OCI-LY3 (cell line): ENCODE measurements at regions not wholly inside any gene's neighbourhood (a gene's known extent, or its start where the extent isn't known, plus 50 kb on each side); places are given as distances from the start of the nearest gene placed in this dataset.

Experiments used
- H2AFZ ChIP-seq: fragments of 200-600, 300-600 bp; shearing (Covaris generic); 2 replicates; pipeline ENCODE4 v1.6.0; 2014; ENCODE audit warnings: antibody characterized with exemption, low read depth, low read length
- H3K27ac ChIP-seq: fragments of 200-600, 300-600 bp; sonication (generic); 2 replicates; pipeline ENCODE4 v1.5.1; 2014; ENCODE audit warnings: mild to moderate bottlenecking, low read length, moderate library complexity, mixed read lengths
- H3K27me3 ChIP-seq: fragments of 200-600, 300-600 bp; sonication (generic); 2 replicates; pipeline ENCODE4 v1.6.1; 2014; ENCODE audit warnings: low read depth, low read length, mixed read lengths
- H3K36me3 ChIP-seq: fragments of 200-600, 300-600 bp; sonication (generic); replicated peaks from 2 replicates; pipeline ENCODE3; 2014; ENCODE audit warnings: low read depth, low read length, mixed read lengths
- H3K4me1 ChIP-seq: fragments of 300-600, 200-600 bp; sonication (generic); 2 replicates; pipeline ENCODE4 v1.6.1; 2014; ENCODE audit warnings: low read length, mixed read lengths
- H3K4me2 ChIP-seq: fragments of 200-600, 300-600 bp; sonication (generic); 2 replicates; pipeline ENCODE4 v1.6.1; 2014; ENCODE audit warnings: low read length, mixed read lengths
- H3K4me3 ChIP-seq: fragments of 300-600, 200-600 bp; sonication (generic); 2 replicates; pipeline ENCODE4 v1.5.1; 2014; ENCODE audit warnings: antibody characterized with exemption, mild to moderate bottlenecking, low read length, moderate library complexity
- H3K79me2 ChIP-seq: fragments of 300-600, 200-600 bp; shearing (Covaris generic); 2 replicates; pipeline ENCODE4 v1.6.1; 2014; ENCODE audit warnings: mild to moderate bottlenecking, low read length, mixed read lengths
- H3K9ac ChIP-seq: fragments of 300-600, 200-600 bp; shearing (Covaris generic); 2 replicates; pipeline ENCODE4 v1.6.0; 2014; ENCODE audit warnings: mild to moderate bottlenecking, low read length, moderate library complexity
- H3K9me3 ChIP-seq: fragments of 200-600, 300-600 bp; shearing (Covaris generic); 2 replicates; pipeline ENCODE4 v1.6.1; 2014; ENCODE audit warnings: low read length, mixed read lengths; ENCODE audit not compliant: insufficient read depth
- H4K20me1 ChIP-seq: fragments of 200-600, 300-600 bp; sonication (generic); 2 replicates; pipeline ENCODE4 v1.6.1; 2016; ENCODE audit warnings: low read length, mixed read lengths; ENCODE audit not compliant: insufficient read depth
- EZH2phosphoT487 ChIP-seq: fragments of 200-600 bp; shearing (Covaris generic); IDR thresholded peaks from 2 replicates; pipeline ENCODE4 v1.6.1; 2018; ENCODE audit warnings: antibody characterized with exemption, mixed run types, low read depth
- TF ChIP-seq, protein P1 (sequence below): fragments of 200-600, 300-600 bp; sonication (generic); IDR thresholded peaks from 2 replicates; pipeline ENCODE4 v1.5.1; 2014; ENCODE audit warnings: antibody characterized with exemption, low read length, low read depth

DNA sequence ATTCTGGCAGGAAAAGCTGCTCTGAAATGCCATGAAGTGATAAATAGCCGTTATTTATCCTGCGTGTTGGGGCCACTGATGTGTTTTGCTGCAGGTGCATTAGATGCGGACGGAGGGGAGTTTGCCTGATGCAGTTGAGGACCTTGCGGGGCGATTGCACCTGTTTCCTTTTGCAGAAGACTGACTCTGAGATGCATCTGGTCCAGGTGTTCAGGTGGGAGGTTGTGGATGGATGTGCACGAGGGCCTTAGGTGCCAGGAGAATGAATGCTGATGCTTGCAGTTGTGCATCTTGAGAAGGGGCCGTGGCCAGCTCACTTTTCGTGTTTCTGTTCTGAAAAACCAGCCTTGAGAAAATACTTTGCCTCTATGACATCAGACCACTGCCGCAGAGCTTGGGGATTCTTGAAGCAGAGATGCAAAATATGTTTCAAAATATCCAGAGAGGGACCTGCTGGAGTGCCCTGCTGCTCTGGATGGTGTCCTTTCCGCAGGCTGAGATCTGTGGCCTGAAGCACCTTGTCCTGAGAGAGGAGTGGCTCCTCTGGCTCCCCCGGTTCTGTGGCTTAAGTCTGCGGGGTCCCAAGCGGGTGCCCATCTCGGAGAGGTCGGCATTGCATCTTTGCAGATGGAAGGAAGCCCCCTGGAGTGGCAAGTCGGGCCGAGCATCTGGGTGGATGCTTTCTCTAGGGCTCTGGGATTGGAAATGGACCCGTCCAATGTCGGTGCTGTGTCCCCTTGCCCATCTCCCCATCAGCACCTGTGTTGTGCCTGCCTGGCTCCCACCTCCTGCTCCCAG is 1031.1 kb downstream of the TBC1D22A start:
- no peak for TF ChIP-seq EZH2phosphoT487
- TF ChIP-seq, protein P1, sequence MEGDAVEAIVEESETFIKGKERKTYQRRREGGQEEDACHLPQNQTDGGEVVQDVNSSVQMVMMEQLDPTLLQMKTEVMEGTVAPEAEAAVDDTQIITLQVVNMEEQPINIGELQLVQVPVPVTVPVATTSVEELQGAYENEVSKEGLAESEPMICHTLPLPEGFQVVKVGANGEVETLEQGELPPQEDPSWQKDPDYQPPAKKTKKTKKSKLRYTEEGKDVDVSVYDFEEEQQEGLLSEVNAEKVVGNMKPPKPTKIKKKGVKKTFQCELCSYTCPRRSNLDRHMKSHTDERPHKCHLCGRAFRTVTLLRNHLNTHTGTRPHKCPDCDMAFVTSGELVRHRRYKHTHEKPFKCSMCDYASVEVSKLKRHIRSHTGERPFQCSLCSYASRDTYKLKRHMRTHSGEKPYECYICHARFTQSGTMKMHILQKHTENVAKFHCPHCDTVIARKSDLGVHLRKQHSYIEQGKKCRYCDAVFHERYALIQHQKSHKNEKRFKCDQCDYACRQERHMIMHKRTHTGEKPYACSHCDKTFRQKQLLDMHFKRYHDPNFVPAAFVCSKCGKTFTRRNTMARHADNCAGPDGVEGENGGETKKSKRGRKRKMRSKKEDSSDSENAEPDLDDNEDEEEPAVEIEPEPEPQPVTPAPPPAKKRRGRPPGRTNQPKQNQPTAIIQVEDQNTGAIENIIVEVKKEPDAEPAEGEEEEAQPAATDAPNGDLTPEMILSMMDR, result no peak
- no peaks in the 10 kb centered on the region for H3K4me1 ChIP-seq
- no peak overlapping the region for H3K27ac ChIP-seq
- H3K4me2 ChIP-seq, result no peak overlapping the region
- no peak overlapping the region for H3K4me3 ChIP-seq
- H3K79me2 ChIP-seq, result no peaks in the 10 kb centered on the region
- H4K20me1 ChIP-seq, result no peaks in the 10 kb centered on the region
- H3K27me3 ChIP-seq, result no peaks in the 10 kb centered on the region
- no peak overlapping the region for H2AFZ ChIP-seq
- no peaks in the 10 kb centered on the region for H3K36me3 ChIP-seq
- H3K9ac ChIP-seq, result no peak overlapping the region
- H3K9me3 ChIP-seq, result no peaks in the 10 kb centered on the region

DNA sequence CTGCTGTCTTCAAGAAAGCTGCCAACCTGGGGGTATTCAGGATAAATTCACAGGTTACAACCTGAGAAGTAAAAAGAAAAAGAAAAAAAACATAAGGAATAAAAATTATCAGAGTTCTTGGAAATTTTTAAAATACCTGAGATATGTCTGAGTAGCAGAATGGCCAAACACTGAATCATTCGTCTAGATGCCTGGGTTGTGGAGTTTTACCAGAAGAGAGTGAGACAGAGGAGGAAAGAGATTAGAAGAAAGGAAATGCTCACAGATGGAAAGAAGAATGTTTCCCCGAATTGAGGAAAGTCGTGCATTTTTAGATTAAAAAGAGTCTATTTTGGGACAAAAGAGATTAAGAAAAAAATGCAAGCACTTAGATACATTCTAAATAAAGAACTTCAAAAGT is 1026.7 kb downstream of the TBC1D22A start:
- no peak overlapping the region for H3K27ac ChIP-seq

DNA sequence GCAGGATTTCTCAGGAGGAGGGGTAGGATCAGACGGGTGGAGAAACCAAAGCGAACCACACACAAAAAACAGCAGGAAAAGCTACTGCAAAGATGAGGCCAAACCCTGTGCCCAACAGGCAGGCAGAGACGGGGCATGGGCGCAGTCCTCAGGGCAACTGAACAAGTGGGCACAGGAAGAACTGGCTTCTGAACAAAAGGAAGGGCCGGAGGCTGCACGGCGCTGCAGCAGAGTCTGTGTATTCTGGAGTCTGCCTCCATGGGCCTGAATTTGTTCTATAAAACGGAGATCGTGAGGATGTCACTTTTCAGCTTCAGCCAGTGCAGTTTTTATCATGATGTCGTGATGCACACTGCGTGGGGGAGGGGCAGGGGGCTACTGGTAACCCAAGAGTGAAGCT is 1026.0 kb downstream of the TBC1D22A start:
- Histone ChIP-seq H3K36me3 (no peaks in the 10 kb centered on the region), H3K4me1 (no peaks in the 10 kb centered on the region), H3K9me3 (no peaks in the 10 kb centered on the region), H3K27me3 (no peaks in the 10 kb centered on the region), H3K27ac (no peak overlapping the region), H3K4me3 (no peak overlapping the region), H2AFZ (no peak overlapping the region), H4K20me1 (no peaks in the 10 kb centered on the region), H3K79me2 (no peaks in the 10 kb centered on the region), H3K9ac (no peak overlapping the region), H3K4me2 (no peak overlapping the region)
- TF ChIP-seq, protein P1, result no peak
- no peak for TF ChIP-seq EZH2phosphoT487

More for the DNA sequence above, 1026.7 kb downstream of the TBC1D22A start:
- TF ChIP-seq, protein P1, result no peak
- TF ChIP-seq EZH2phosphoT487, result no peak
- Histone ChIP-seq H2AFZ (no peak overlapping the region), H3K27me3 (no peaks in the 10 kb centered on the region), H4K20me1 (no peaks in the 10 kb centered on the region), H3K9me3 (no peaks in the 10 kb centered on the region), H3K4me3 (no peak overlapping the region), H3K4me2 (no peak overlapping the region), H3K79me2 (no peaks in the 10 kb centered on the region), H3K9ac (no peak overlapping the region), H3K4me1 (no peaks in the 10 kb centered on the region), H3K36me3 (no peaks in the 10 kb centered on the region)

DNA sequence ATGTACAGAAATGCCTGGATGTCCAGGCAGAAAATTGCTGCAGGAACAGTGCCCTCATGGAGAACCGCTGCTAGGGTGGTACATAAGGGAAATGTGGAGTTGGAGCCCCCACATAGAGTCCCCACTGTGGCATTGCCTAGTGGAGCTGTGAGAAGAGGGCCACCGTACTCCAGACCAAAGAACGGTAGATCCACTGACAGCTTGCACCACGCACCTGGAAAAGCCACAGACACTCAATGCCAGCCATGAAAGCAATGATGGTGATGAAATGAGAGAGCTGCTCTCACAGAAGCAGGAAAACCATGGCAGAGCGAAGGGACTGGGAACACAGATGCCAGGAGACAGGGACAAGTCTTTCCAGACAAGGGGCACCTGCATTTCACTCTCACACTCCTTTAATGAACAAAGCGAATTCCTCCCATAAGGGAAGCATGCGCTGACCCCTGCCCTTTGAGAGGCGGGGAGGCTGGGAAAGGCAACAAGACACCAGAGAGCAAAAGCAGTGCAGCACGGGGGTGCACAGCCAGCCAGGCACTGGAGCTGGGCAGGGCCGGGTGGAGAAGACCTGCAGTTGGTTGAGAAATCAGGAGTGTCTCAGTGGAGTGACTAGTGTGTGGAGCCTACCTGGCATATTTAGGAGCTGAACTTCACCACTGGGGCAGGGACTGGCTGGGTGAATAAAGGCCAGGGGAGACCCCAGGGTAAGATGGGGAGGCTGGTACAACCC is 1025.2 kb downstream of the TBC1D22A start:
- Histone ChIP-seq H3K79me2 (no peaks in the 10 kb centered on the region), H3K36me3 (no peaks in the 10 kb centered on the region), H3K9me3 (no peaks in the 10 kb centered on the region), H3K27ac (no peak overlapping the region), H2AFZ (no peak overlapping the region), H3K4me1 (no peaks in the 10 kb centered on the region), H3K27me3 (no peaks in the 10 kb centered on the region), H4K20me1 (no peaks in the 10 kb centered on the region), H3K9ac (no peak overlapping the region), H3K4me2 (no peak overlapping the region), H3K4me3 (no peak overlapping the region)
- TF ChIP-seq, protein P1, result no peak
- TF ChIP-seq EZH2phosphoT487, result no peak
